Gastrocnemius medialis (tissue), 4 donors: ENCODE measurements at regions not wholly inside any gene's neighbourhood (a gene's known extent, or its start where the extent isn't known, plus 50 kb on each side); places are given as distances from the start of the nearest gene placed in this dataset.

Experiments used
- ATAC-seq, 2 donors: fragments of 150-250 bp; one replicate each; pipeline ENCODE4 v1.9.1; 2016
- DNase-seq, 2 donors: peaks; one replicate each; pipeline ENCODE4 v3.0.0-alpha.2; 2019
- H3K27ac ChIP-seq, 4 donors: fragments of 200-600 bp; sonication (generic); 1 replicate in 1 of 4; 2 replicates in 3 of 4; pipeline ENCODE4 v1.5.1; 2016 to 2018; ENCODE audit warnings: mild to moderate bottlenecking in 2 of 4, moderate library complexity in 1 of 4
- H3K27me3 ChIP-seq, 3 donors: fragments of 200-600 bp; sonication (generic) in 2 of 3; 1 replicate in 1 of 3; 2 replicates in 2 of 3; pipeline versions ENCODE4 v1.5.1 to v1.6.0; 2016 to 2019; ENCODE audit warnings: mild to moderate bottlenecking in 1 of 3, moderate library complexity in 1 of 3
- H3K36me3 ChIP-seq, 2 donors: fragments of 200-600 bp; sonication (generic) in 1 of 2; one replicate each; pipeline ENCODE4 v1.5.1; 2017 to 2018
- H3K4me1 ChIP-seq, 2 donors: fragments of 200-600 bp; sonication (generic) in 1 of 2; one replicate each; pipeline ENCODE4 v1.5.1; 2016 to 2017; ENCODE audit warnings: mild to moderate bottlenecking in 2 of 2
- H3K4me3 ChIP-seq, 4 donors: fragments of 200-600 bp; sonication (generic) in 3 of 4; 1 replicate in 1 of 4; 2 replicates in 3 of 4; pipeline ENCODE4 v1.5.1; 2016 to 2019; ENCODE audit warnings: mild to moderate bottlenecking in 2 of 4
- H3K9me3 ChIP-seq, 3 donors: fragments of 200-600 bp; sonication (generic) in 2 of 3; 1 replicate in 1 of 3; 2 replicates in 2 of 3; pipeline ENCODE4 v1.5.1; 2016 to 2019
- CTCF ChIP-seq, 5 experiments: fragments of 450-650 bp in 3 of 5; fragments of 200-600 bp in 2 of 5; sonication (generic) in 2 of 5; IDR thresholded peaks in 4 of 5; conservative IDR thresholded peaks in 1 of 5; 1 replicate in 4 of 5; 2 replicates in 1 of 5; pipeline ENCODE4 v1.5.1; 2016 to 2019; ENCODE audit warnings: antibody characterized with exemption in 5 of 5, mild to moderate bottlenecking in 3 of 5, moderate library complexity in 3 of 5
- POLR2A ChIP-seq, 2 donors: fragments of 450-650 bp; IDR thresholded peaks; one replicate each; pipeline ENCODE4 v1.6.1; 2017; ENCODE audit warnings: antibody characterized with exemption in 2 of 2, mild to moderate bottlenecking in 2 of 2, moderate library complexity in 2 of 2
- in situ Hi-C, 4 donors: fragments of 200-750 bp; cut with MboI; loops; one replicate each; pipeline versions ENCODE4 v1.15.0 to v1.8.0; 2017; ENCODE audit warnings: low sequenced_read_pairs in 4 of 4
- intact Hi-C: fragments of 100-400 bp; cut with DNase I; formaldehyde crosslinking; loops from one replicate; pipeline ENCODE4 v1.15.1; 2023; ENCODE audit warnings: low total_unique reads

GRCh38 chr5:173739741-173740140 lies 123.3 kb upstream of the BOD1 start:
- no peaks in the 10 kb centered on the region for H3K9me3 ChIP-seq
- DNase-seq (no peak), ATAC-seq (no peak)
- H3K36me3 ChIP-seq, result no peaks in the 10 kb centered on the region
- no peak overlapping the region for H3K4me3 ChIP-seq
- no peaks in the 10 kb centered on the region for H3K4me1 ChIP-seq
- in situ Hi-C loops (no loop called here), intact Hi-C loops (no loop called here)
- H3K27ac ChIP-seq, result no peak overlapping the region
- no peaks in the 10 kb centered on the region for H3K27me3 ChIP-seq
- TF ChIP-seq CTCF (IDR thresholded peaks at IDR 0.05 in 4 of 5, conservative IDR thresholded peaks at IDR 0.05 in 1 of 5), result no peak
- TF ChIP-seq POLR2A (IDR thresholded peaks at IDR 0.05), result no peak

DNA sequence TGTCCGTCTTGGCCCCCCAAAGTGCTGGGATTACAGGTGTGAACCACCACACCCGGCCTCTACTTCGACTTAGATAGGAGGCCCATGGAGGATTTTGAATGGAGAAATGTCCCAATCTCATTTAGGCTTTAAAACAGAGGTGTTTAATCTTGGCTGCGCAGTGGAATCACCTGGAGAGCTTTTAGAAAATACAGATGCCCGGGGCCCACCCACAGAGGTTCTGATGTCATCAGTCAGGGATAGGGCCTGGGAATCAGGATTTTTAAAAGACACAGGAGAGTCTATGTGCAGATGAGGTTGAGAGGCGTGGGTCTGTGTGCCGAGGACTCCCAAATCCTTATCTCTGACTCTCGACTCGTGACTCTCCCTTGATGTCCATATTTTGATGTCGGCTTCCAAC lies 124.0 kb upstream of the BOD1 start:
- H3K4me1 ChIP-seq, result no peaks in the 10 kb centered on the region
- no peaks in the 10 kb centered on the region for H3K9me3 ChIP-seq
- ATAC-seq (no peak), DNase-seq (no peak)
- H3K27me3 ChIP-seq, result no peaks in the 10 kb centered on the region
- in situ Hi-C loops (no loop called here), intact Hi-C loops (no loop called here)
- H3K4me3 ChIP-seq, result no peak overlapping the region
- no peak overlapping the region for H3K27ac ChIP-seq
- H3K36me3 ChIP-seq, result no peaks in the 10 kb centered on the region
- TF ChIP-seq POLR2A (IDR thresholded peaks at IDR 0.05), result no peak
- TF ChIP-seq CTCF (IDR thresholded peaks at IDR 0.05 in 4 of 5, conservative IDR thresholded peaks at IDR 0.05 in 1 of 5), result no peak

DNA sequence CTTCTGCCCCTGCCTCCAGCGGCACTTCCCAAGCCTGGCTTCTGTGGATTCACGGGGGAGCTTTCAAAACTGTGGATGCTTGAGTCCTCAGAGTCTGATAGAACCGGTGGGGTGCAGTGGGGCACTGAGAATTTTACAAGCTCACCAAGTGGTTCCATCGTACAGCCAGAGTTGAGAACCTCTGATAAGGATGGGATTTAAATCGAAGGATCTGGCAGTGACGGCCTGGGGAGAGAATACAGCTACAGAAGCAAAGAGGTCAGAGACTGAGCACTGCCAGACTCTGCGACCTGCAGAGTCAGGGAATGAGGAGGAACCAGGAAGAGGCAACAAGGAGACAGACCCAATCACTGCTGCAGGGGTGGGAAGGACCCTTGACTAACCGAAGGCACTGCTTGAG lies 124.6 kb upstream of the BOD1 start:
- H3K36me3 ChIP-seq, result no peaks in the 10 kb centered on the region
- H3K4me1 ChIP-seq, result no peaks in the 10 kb centered on the region
- DNase-seq, result no peak
- TF ChIP-seq POLR2A (IDR thresholded peaks at IDR 0.05) (no peak), CTCF (IDR thresholded peaks at IDR 0.05 in 4 of 5, conservative IDR thresholded peaks at IDR 0.05 in 1 of 5) (no peak)
- H3K9me3 ChIP-seq, result no peaks in the 10 kb centered on the region
- no peak overlapping the region for H3K4me3 ChIP-seq
- no peak overlapping the region for H3K27ac ChIP-seq
- no peaks in the 10 kb centered on the region for H3K27me3 ChIP-seq
- intact Hi-C loops, result no loop called here
- in situ Hi-C loops, result no loop called here
- no peak for ATAC-seq

- intact Hi-C loops (no loop called here), in situ Hi-C loops (no loop called here)
- no peak for ATAC-seq
These were observed 125.4 kb upstream of the BOD1 start for GRCh38 chr5:173741729-173742431.

More at GRCh38 chr5:173741729-173742431, 125.4 kb upstream of the BOD1 start:
- Histone ChIP-seq H3K27ac (no peak overlapping the region), H3K4me3 (no peak overlapping the region), H3K9me3 (no peaks in the 10 kb centered on the region), H3K36me3 (no peaks in the 10 kb centered on the region), H3K4me1 (no peaks in the 10 kb centered on the region), H3K27me3 (no peaks in the 10 kb centered on the region)
- no peak for DNase-seq
- TF ChIP-seq CTCF (IDR thresholded peaks at IDR 0.05 in 4 of 5, conservative IDR thresholded peaks at IDR 0.05 in 1 of 5), result no peak
- TF ChIP-seq POLR2A (IDR thresholded peaks at IDR 0.05), result no peak
